Dermis microvascular lymphatic vessel endothelial cell (primary cell): ENCODE measurements at regions not wholly inside any gene's neighbourhood (a gene's known extent, or its start where the extent isn't known, plus 50 kb on each side); places are given as distances from the start of the nearest gene placed in this dataset.
"Not testable (repeated sequence)": the region's sequence is repeated elsewhere in the genome, so short reads cannot be mapped to it uniquely, and the experiment has no call there.

Source experiments
- DNase-seq, 2 donors: peaks; one replicate each; pipeline versions ENCODE4 v3.0.0 to v3.0.0-alpha.2; 2010; ENCODE audit warnings: low read depth in 2 of 2

- DNase-seq = no peak
Measured at GRCh38 chr2:144015655-144016245, 504.2 kb downstream of the ZEB2 start.

- DNase-seq = peak in 1 of 2 donors; percentile 42
Measured at GRCh38 chr2:144015036-144015435, 504.9 kb downstream of the ZEB2 start.

GRCh38 chr2:144014103-144014502 is 505.8 kb downstream of the ZEB2 start:
- DNase-seq = no peak

GRCh38 chr2:144012304-144012703 is 507.6 kb downstream of the ZEB2 start:
- DNase-seq = no peak

GRCh38 chr2:144011553-144011952 is 508.4 kb downstream of the ZEB2 start:
- DNase-seq = no peak

- no peak for DNase-seq
Measured at GRCh38 chr2:144011098-144011497, 508.8 kb downstream of the ZEB2 start.

GRCh38 chr2:144010096-144010836 is 509.7 kb downstream of the ZEB2 start:
- no peak for DNase-seq

GRCh38 chr2:144006139-144006538 is 513.8 kb downstream of the ZEB2 start:
- DNase-seq = no peak

- no peak for DNase-seq
Measured at GRCh38 chr2:144004742-144005141, 515.2 kb downstream of the ZEB2 start.

- no peak for DNase-seq
Measured at GRCh38 chr2:144003460-144004075, 516.4 kb downstream of the ZEB2 start.

- no peak for DNase-seq
Measured at GRCh38 chr2:143996974-143997373, 522.9 kb downstream of the ZEB2 start.

- DNase-seq = no peak
Measured at GRCh38 chr2:143994961-143995360, 525.0 kb downstream of the ZEB2 start.

- not testable (repeated sequence) for DNase-seq
Measured at GRCh38 chr2:143991596-143991995, 528.3 kb downstream of the ZEB2 start.

- no peak for DNase-seq
Measured at GRCh38 chr2:143988082-143988481, 531.8 kb downstream of the ZEB2 start.

- DNase-seq = no peak
Measured at GRCh38 chr2:143981428-143981827, 538.5 kb downstream of the ZEB2 start.

GRCh38 chr2:143977356-143977755 is 542.6 kb downstream of the ZEB2 start:
- DNase-seq = no peak

- DNase-seq = no peak
Measured at GRCh38 chr2:143975216-143975615, 544.7 kb downstream of the ZEB2 start.

- no peak for DNase-seq
Measured at GRCh38 chr2:143974262-143974661, 545.7 kb downstream of the ZEB2 start.

GRCh38 chr2:143968860-143969259 is 551.1 kb downstream of the ZEB2 start:
- no peak for DNase-seq

GRCh38 chr2:143968360-143968759 is 551.6 kb downstream of the ZEB2 start:
- no peak for DNase-seq

- no peak for DNase-seq
Measured at GRCh38 chr2:143965493-143966164, 554.3 kb downstream of the ZEB2 start.

- DNase-seq = no peak
Measured at GRCh38 chr2:143964891-143965290, 555.0 kb downstream of the ZEB2 start.
